SU-DHL-6 (cell line): ENCODE measurements at regions not wholly inside any gene's neighbourhood (a gene's known extent, or its start where the extent isn't known, plus 50 kb on each side); places are given as distances from the start of the nearest gene placed in this dataset.

Experiments used
- EZH2phosphoT487 ChIP-seq: fragments of 200-600 bp; sonication (generic), shearing (Covaris generic); conservative IDR thresholded peaks from 2 replicates; pipeline ENCODE4 v1.6.1; 2018; ENCODE audit warnings: mild to moderate bottlenecking, antibody characterized with exemption, low read length, moderate library complexity, mixed read lengths
- TF ChIP-seq, protein P1 (sequence below): fragments of 200-600 bp; sonication (generic); IDR thresholded peaks from one replicate; pipeline ENCODE4 v1.5.1; 2017; ENCODE audit warnings: antibody characterized with exemption, mild to moderate bottlenecking, low read length, moderate library complexity; ENCODE audit not compliant: insufficient read depth, poor library complexity, severe bottlenecking

DNA sequence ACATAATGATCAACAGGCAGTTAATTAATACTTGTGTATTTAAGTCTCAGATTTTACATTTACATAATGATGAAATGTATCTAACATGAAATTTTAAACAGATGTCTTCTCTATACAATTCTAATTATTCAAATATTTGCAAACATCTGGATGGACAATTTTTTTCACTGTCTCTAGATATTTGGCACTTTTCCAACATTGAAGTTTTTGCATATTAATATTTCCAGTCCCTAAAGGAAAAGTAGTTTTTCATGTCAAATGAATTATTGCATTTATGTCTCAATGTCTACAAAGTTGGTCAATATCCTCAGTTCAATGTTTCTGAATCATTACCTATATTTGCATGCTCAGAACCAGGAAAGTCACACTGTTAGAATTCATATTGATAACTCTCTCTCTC is 560.9 kb upstream of the PKDCC start:
- no peak for TF ChIP-seq EZH2phosphoT487
- TF ChIP-seq, protein P1, sequence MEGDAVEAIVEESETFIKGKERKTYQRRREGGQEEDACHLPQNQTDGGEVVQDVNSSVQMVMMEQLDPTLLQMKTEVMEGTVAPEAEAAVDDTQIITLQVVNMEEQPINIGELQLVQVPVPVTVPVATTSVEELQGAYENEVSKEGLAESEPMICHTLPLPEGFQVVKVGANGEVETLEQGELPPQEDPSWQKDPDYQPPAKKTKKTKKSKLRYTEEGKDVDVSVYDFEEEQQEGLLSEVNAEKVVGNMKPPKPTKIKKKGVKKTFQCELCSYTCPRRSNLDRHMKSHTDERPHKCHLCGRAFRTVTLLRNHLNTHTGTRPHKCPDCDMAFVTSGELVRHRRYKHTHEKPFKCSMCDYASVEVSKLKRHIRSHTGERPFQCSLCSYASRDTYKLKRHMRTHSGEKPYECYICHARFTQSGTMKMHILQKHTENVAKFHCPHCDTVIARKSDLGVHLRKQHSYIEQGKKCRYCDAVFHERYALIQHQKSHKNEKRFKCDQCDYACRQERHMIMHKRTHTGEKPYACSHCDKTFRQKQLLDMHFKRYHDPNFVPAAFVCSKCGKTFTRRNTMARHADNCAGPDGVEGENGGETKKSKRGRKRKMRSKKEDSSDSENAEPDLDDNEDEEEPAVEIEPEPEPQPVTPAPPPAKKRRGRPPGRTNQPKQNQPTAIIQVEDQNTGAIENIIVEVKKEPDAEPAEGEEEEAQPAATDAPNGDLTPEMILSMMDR = no peak
